ENCODE measurements at regions not wholly inside any gene's neighbourhood (a gene's known extent, or its start where the extent isn't known, plus 50 kb on each side); places are given as distances from the start of the nearest gene placed in this dataset.

DNA sequence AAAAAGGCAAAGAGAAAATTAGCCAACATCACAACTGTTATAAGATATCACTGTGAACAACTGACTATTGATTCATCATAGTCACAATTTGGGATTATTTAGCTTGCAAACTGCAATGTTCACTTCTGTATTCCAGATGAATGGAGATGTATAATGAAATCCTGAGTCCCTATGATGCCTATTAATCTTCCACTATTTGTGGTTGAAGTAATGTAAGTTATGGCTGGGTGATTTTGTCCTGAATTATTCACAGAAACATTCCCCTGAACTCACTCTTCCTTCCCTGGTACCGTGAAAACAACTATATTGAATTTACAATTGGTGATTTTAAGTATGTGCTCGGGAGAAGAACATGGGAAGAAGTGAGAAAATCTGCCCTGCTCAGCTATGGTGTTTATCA is 50.8 kb upstream of the NPFFR2 start:
- TF ChIP-seq, protein P1, sequence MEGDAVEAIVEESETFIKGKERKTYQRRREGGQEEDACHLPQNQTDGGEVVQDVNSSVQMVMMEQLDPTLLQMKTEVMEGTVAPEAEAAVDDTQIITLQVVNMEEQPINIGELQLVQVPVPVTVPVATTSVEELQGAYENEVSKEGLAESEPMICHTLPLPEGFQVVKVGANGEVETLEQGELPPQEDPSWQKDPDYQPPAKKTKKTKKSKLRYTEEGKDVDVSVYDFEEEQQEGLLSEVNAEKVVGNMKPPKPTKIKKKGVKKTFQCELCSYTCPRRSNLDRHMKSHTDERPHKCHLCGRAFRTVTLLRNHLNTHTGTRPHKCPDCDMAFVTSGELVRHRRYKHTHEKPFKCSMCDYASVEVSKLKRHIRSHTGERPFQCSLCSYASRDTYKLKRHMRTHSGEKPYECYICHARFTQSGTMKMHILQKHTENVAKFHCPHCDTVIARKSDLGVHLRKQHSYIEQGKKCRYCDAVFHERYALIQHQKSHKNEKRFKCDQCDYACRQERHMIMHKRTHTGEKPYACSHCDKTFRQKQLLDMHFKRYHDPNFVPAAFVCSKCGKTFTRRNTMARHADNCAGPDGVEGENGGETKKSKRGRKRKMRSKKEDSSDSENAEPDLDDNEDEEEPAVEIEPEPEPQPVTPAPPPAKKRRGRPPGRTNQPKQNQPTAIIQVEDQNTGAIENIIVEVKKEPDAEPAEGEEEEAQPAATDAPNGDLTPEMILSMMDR (conservative IDR thresholded peaks at IDR 0.05; ENCODE audit: low read depth, low read length): no peak
- no peak for TF ChIP-seq EZH2phosphoT487 (IDR thresholded peaks at IDR 0.05; ENCODE audit: borderline replicate concordance, low read length)
- no peak for TF ChIP-seq EZH2 (IDR thresholded peaks at IDR 0.05; ENCODE audit: low read length, unreplicated experiment)
